Keratinocyte (primary cell): ENCODE measurements at regions not wholly inside any gene's neighbourhood (a gene's known extent, or its start where the extent isn't known, plus 50 kb on each side); places are given as distances from the start of the nearest gene placed in this dataset.

ENCODE experiments used
- DNase-seq: peaks from one replicate; pipeline ENCODE4 v3.0.0-alpha.2; 2011; ENCODE audit warnings: low read depth, missing footprints, low spot score
- FAIRE-seq: peaks from 2 replicates; lab custom pipeline; 2011; peaks lifted over from hg19 to GRCh38; lab: Jason Lieb, UNC
- H2AFZ ChIP-seq: 2 replicates; pipeline ENCODE4 v1.6.0; 2012; ENCODE audit warnings: low read length, control low read depth, inconsistent platforms; ENCODE audit not compliant: control insufficient read depth
- H3K27ac ChIP-seq: 2 replicates; pipeline ENCODE4 v1.5.1; 2011; ENCODE audit warnings: low read length; ENCODE audit not compliant: control insufficient read depth, insufficient read depth
- H3K27me3 ChIP-seq: 3 replicates; pipeline ENCODE4 v1.6.0; 2011; ENCODE audit warnings: low read length; ENCODE audit not compliant: control insufficient read depth, insufficient read depth; ENCODE audit errors: extremely low read depth
- H3K36me3 ChIP-seq, 2 experiments: 2 replicates in 1 of 2; 3 replicates in 1 of 2; pipeline ENCODE4 v1.5.1; 2011; ENCODE audit warnings: low read length in 2 of 2, mild to moderate bottlenecking in 1 of 2; ENCODE audit not compliant: control insufficient read depth in 2 of 2, insufficient read depth in 2 of 2; ENCODE audit errors: extremely low read depth in 1 of 2
- H3K4me1 ChIP-seq: 3 replicates; pipeline ENCODE4 v1.5.1; 2011; ENCODE audit warnings: low read length; ENCODE audit not compliant: control insufficient read depth, insufficient read depth; ENCODE audit errors: extremely low read depth
- H3K4me2 ChIP-seq: 3 replicates; pipeline ENCODE4 v1.6.0; 2011; ENCODE audit warnings: low read depth, low read length; ENCODE audit not compliant: control insufficient read depth, insufficient read depth; ENCODE audit errors: extremely low read depth
- H3K4me3 ChIP-seq, 3 experiments: fragments of 200-600 bp in 1 of 3; sonication (generic) in 1 of 3; 2 replicates in 2 of 3; 3 replicates in 1 of 3; pipeline ENCODE4 v1.5.1; 2011 to 2016; ENCODE audit warnings: low read length in 3 of 3, mild to moderate bottlenecking in 3 of 3, control low read depth in 2 of 3, inconsistent platforms in 1 of 3, low read depth in 1 of 3, mixed read lengths in 1 of 3, mixed run types in 1 of 3, moderate library complexity in 1 of 3; ENCODE audit not compliant: control insufficient read depth in 2 of 3, insufficient read depth in 2 of 3; ENCODE audit errors: extremely low read depth in 1 of 3
- H3K79me2 ChIP-seq: 2 replicates; pipeline ENCODE4 v1.6.0; 2012; ENCODE audit warnings: low read length; ENCODE audit not compliant: control insufficient read depth, insufficient read depth
- H3K9ac ChIP-seq: 3 replicates; pipeline ENCODE4 v1.6.0; 2011; ENCODE audit warnings: low read length; ENCODE audit not compliant: control insufficient read depth, insufficient read depth; ENCODE audit errors: extremely low read depth
- H3K9me1 ChIP-seq: 3 replicates; pipeline ENCODE4 v1.6.0; 2011; ENCODE audit warnings: low read length; ENCODE audit not compliant: control insufficient read depth, insufficient read depth; ENCODE audit errors: extremely low read depth
- H3K9me3 ChIP-seq: 2 replicates; pipeline ENCODE4 v1.5.1; 2012; ENCODE audit warnings: low read depth, low read length; ENCODE audit not compliant: control insufficient read depth
- H4K20me1 ChIP-seq: 3 replicates; pipeline ENCODE4 v1.6.0; 2011; ENCODE audit warnings: low read length; ENCODE audit not compliant: control insufficient read depth, insufficient read depth; ENCODE audit errors: extremely low read depth
- CTCF ChIP-seq, 3 experiments: IDR thresholded peaks in 1 of 3; conservative IDR thresholded peaks in 1 of 3; optimal IDR thresholded peaks in 1 of 3; 2 replicates in 2 of 3; 3 replicates in 1 of 3; pipeline versions ENCODE3 to v1.5.1; 2011; ENCODE audit warnings: low read length in 3 of 3, mild to moderate bottlenecking in 3 of 3, moderate library complexity in 2 of 3, control low read depth in 1 of 3, inconsistent platforms in 1 of 3; ENCODE audit not compliant: insufficient read depth in 2 of 3; ENCODE audit errors: extremely low read depth in 1 of 3
- EZH2 ChIP-seq: IDR thresholded peaks from one replicate; pipeline ENCODE4 v1.6.1; 2012; ENCODE audit warnings: inconsistent platforms, mild to moderate bottlenecking, low read length, moderate library complexity
- dilution Hi-C: fragments of 300-500 bp; cut with MboI; formaldehyde crosslinking; loops from one replicate; pipeline ENCODE4 v1.7.0; 2020; ENCODE audit warnings: low sequenced_read_pairs; ENCODE audit not compliant: extremely low pct_ligation_motif_present

- DNase-seq = no peak
- H3K9me3 ChIP-seq = no peaks in the 10 kb centered on the region
- H4K20me1 ChIP-seq = no peaks in the 10 kb centered on the region
- no peaks in the 10 kb centered on the region for H3K36me3 ChIP-seq
- no peak for TF ChIP-seq EZH2
- H3K27me3 ChIP-seq = no peaks in the 10 kb centered on the region
- no peaks in the 10 kb centered on the region for H3K79me2 ChIP-seq
- no peak overlapping the region for H3K9ac ChIP-seq
- dilution Hi-C loops = no loop called here
- H3K4me1 ChIP-seq = peaks cover 12% of the 10 kb centered on the region
- FAIRE-seq = no peak
- H3K27ac ChIP-seq = no peak overlapping the region
- no peaks in the 10 kb centered on the region for H3K9me1 ChIP-seq
- H3K4me3 ChIP-seq = no peak overlapping the region
- H2AFZ ChIP-seq = no peak overlapping the region
- H3K4me2 ChIP-seq = no peak overlapping the region
Observed at GRCh38 chr1:171432473-171432872, 52.9 kb upstream of the PRRC2C start.

GRCh38 chr1:171433451-171433850 is 51.9 kb upstream of the PRRC2C start:
- no peaks in the 10 kb centered on the region for H3K9me1 ChIP-seq
- no peak overlapping the region for H2AFZ ChIP-seq
- H3K36me3 ChIP-seq = no peaks in the 10 kb centered on the region
- FAIRE-seq (no peak), DNase-seq (peak; percentile 44)
- H3K4me2 ChIP-seq = no peak overlapping the region
- peaks cover 18% of the 10 kb centered on the region for H3K4me1 ChIP-seq
- no peaks in the 10 kb centered on the region for H3K9me3 ChIP-seq
- no peaks in the 10 kb centered on the region for H4K20me1 ChIP-seq
- no peaks in the 10 kb centered on the region for H3K79me2 ChIP-seq
- no peaks in the 10 kb centered on the region for H3K27me3 ChIP-seq
- TF ChIP-seq CTCF (optimal IDR thresholded peaks at IDR 0.05 in 1 of 3, IDR thresholded peaks at IDR 0.05 in 1 of 3, conservative IDR thresholded peaks at IDR 0.05 in 1 of 3; ENCODE audit: extremely low read depth in 1 of 3, insufficient read depth in 2 of 3, low read length in 3 of 3) (no peak), EZH2 (no peak)
- H3K9ac ChIP-seq = no peak overlapping the region
- no peak overlapping the region for H3K4me3 ChIP-seq
- dilution Hi-C loops = no loop called here
- H3K27ac ChIP-seq = no peak overlapping the region

- Histone ChIP-seq H3K9ac (peak overlapping the region; percentile 38), H3K9me1 (no peaks in the 10 kb centered on the region), H2AFZ (peak overlapping the region; percentile 59), H3K4me1 (peaks cover 27% of the 10 kb centered on the region), H4K20me1 (no peaks in the 10 kb centered on the region), H3K4me2 (peak overlapping the region; percentile 57), H3K9me3 (no peaks in the 10 kb centered on the region), H3K27ac (peak overlapping the region; percentile 85), H3K27me3 (no peaks in the 10 kb centered on the region), H3K79me2 (no peaks in the 10 kb centered on the region), H3K36me3 (no peaks in the 10 kb centered on the region), H3K4me3 (no peak overlapping the region)
- no peak for TF ChIP-seq EZH2
- no peak for TF ChIP-seq CTCF (optimal IDR thresholded peaks at IDR 0.05 in 1 of 3, IDR thresholded peaks at IDR 0.05 in 1 of 3, conservative IDR thresholded peaks at IDR 0.05 in 1 of 3; ENCODE audit: extremely low read depth in 1 of 3, insufficient read depth in 2 of 3, low read length in 3 of 3)
- peak; percentile 42 for DNase-seq
- dilution Hi-C loops = no loop called here
- peak; percentile 67 for FAIRE-seq
Observed at GRCh38 chr1:171434717-171435346, 50.5 kb upstream of the PRRC2C start.
